ENCODE measurements at regions not wholly inside any gene's neighbourhood (a gene's known extent, or its start where the extent isn't known, plus 50 kb on each side); places are given as distances from the start of the nearest gene placed in this dataset.
A peak's percentile ranks its signal among the peaks of the same experiment; 100 is the strongest.

DNA sequence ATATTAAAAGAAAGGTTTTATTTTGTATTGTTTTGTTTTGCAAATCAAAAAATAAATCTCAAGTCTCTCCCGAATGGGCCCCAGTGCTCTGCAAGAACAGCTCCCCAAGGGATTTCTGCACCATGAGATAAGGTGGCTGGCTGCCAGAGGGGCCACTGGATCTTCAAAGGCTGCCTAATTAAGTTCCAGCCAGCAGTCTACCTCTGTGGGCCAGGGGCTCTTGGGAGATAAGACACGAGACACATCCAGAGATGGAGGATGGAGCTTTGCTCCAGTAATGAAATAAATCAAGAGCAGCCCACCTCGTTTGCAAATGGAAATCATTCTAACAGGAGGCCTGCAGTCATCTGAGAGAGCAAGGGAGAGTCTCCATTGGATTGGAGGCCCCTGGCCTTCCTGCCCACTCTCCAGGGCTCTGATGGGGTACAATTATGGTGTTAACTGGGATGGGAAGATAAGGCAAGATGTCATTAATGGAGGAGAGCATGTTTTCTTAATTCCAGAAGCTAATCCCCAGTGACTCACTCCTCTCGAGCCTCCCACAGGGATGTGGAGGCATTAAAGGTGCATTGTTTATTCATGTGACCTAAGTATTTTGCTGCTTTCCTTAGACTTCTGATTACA, 155.2 kb upstream of the KAZN start:
- Histone ChIP-seq H3K27me3 (ENCODE audit: control insufficient read depth, insufficient read depth, low read length) (no peaks in the 10 kb centered on the region), H3K9me3 (ENCODE audit: control insufficient read depth in 2 of 3, insufficient read depth in 1 of 3, low read length in 3 of 3) (no peaks in the 10 kb centered on the region), H3K9ac (ENCODE audit: low read length in 3 of 3) (no peak overlapping the region), H3K4me1 (ENCODE audit: control insufficient read depth in 2 of 3, insufficient read depth in 2 of 3, low read depth in 1 of 3, low read length in 3 of 3) (no peaks in the 10 kb centered on the region), H3K27ac (ENCODE audit: low read depth in 2 of 2, low read length in 2 of 2) (no peak overlapping the region), H3K36me3 (ENCODE audit: control insufficient read depth in 2 of 3, insufficient read depth in 3 of 3, low read length in 3 of 3) (no peaks in the 10 kb centered on the region), H3K4me3 (ENCODE audit: low read length in 3 of 3) (no peak overlapping the region)
- no peak for DNase-seq
- TF ChIP-seq, protein P1, sequence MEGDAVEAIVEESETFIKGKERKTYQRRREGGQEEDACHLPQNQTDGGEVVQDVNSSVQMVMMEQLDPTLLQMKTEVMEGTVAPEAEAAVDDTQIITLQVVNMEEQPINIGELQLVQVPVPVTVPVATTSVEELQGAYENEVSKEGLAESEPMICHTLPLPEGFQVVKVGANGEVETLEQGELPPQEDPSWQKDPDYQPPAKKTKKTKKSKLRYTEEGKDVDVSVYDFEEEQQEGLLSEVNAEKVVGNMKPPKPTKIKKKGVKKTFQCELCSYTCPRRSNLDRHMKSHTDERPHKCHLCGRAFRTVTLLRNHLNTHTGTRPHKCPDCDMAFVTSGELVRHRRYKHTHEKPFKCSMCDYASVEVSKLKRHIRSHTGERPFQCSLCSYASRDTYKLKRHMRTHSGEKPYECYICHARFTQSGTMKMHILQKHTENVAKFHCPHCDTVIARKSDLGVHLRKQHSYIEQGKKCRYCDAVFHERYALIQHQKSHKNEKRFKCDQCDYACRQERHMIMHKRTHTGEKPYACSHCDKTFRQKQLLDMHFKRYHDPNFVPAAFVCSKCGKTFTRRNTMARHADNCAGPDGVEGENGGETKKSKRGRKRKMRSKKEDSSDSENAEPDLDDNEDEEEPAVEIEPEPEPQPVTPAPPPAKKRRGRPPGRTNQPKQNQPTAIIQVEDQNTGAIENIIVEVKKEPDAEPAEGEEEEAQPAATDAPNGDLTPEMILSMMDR (IDR thresholded peaks at IDR 0.05; ENCODE audit: borderline replicate concordance, extremely low read depth, insufficient read depth): no peak
- intact Hi-C loops (cut with DNase I): no loop called here
- no peak for FAIRE-seq

DNA sequence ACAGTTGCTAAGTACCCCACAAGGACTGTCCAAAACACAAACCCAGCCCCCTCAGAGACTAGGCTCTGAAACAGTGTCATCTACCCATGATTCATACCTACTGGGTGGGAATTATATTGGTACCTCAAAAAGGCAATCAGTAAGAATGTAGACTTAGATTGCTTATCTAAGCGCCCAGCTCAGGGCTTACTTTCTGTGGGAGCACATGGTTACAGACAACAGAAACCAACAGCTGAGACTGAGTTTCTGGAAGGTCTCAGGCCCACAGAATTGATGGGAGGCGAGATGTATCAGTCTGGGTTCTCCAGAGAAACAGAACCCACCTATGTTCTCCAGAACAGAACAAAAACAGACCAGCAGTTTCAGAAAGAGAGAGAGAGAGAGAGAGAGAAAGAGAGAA, 147.3 kb upstream of the KAZN start:
- TF ChIP-seq, protein P1 (IDR thresholded peaks at IDR 0.05; ENCODE audit: borderline replicate concordance, extremely low read depth, insufficient read depth): no peak
- H3K9ac ChIP-seq (ENCODE audit: low read length in 3 of 3): no peak overlapping the region
- no peak overlapping the region for H3K4me3 ChIP-seq (ENCODE audit: low read length in 3 of 3)
- FAIRE-seq: no peak
- no peak overlapping the region for H3K27ac ChIP-seq (ENCODE audit: low read depth in 2 of 2, low read length in 2 of 2)
- no peaks in the 10 kb centered on the region for H3K4me1 ChIP-seq (ENCODE audit: control insufficient read depth in 2 of 3, insufficient read depth in 2 of 3, low read depth in 1 of 3, low read length in 3 of 3)
- no peaks in the 10 kb centered on the region for H3K9me3 ChIP-seq (ENCODE audit: control insufficient read depth in 2 of 3, insufficient read depth in 1 of 3, low read length in 3 of 3)
- H3K27me3 ChIP-seq (ENCODE audit: control insufficient read depth, insufficient read depth, low read length): no peaks in the 10 kb centered on the region
- intact Hi-C loops (cut with DNase I): no loop called here
- no peak for DNase-seq
- no peaks in the 10 kb centered on the region for H3K36me3 ChIP-seq (ENCODE audit: control insufficient read depth in 2 of 3, insufficient read depth in 3 of 3, low read length in 3 of 3)

DNA sequence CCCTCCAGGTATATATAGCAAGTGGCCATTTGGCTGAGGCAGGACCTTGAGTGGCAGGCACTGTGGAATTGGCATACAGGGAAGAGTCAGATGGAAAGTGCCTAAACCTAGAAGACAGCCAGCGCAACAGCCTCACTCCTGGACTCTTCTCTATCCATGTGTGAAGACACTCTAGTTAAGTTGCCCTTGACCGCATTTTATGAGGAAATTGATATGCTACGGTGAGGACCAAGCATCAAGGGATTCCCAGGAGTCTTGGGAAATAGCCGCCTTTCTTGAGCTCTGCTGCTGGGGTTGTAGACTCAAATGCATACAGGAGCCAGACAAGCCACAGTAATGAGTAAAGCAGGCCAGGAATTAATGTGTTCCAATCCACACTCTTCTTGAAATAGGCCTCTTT, 145.9 kb upstream of the KAZN start:
- Histone ChIP-seq H3K27me3 (ENCODE audit: control insufficient read depth, insufficient read depth, low read length) (no peaks in the 10 kb centered on the region), H3K4me3 (ENCODE audit: low read length in 3 of 3) (no peak overlapping the region), H3K4me1 (ENCODE audit: control insufficient read depth in 2 of 3, insufficient read depth in 2 of 3, low read depth in 1 of 3, low read length in 3 of 3) (no peaks in the 10 kb centered on the region), H3K9ac (ENCODE audit: low read length in 3 of 3) (no peak overlapping the region), H3K27ac (ENCODE audit: low read depth in 2 of 2, low read length in 2 of 2) (no peak overlapping the region), H3K36me3 (ENCODE audit: control insufficient read depth in 2 of 3, insufficient read depth in 3 of 3, low read length in 3 of 3) (no peaks in the 10 kb centered on the region), H3K9me3 (ENCODE audit: control insufficient read depth in 2 of 3, insufficient read depth in 1 of 3, low read length in 3 of 3) (no peaks in the 10 kb centered on the region)
- TF ChIP-seq, protein P1 (IDR thresholded peaks at IDR 0.05; ENCODE audit: borderline replicate concordance, extremely low read depth, insufficient read depth): no peak
- intact Hi-C loops (cut with DNase I): no loop called here
- no peak for FAIRE-seq
- peak in 3 of 5 donors; percentile 34 to 69 (median 59) for DNase-seq

DNA sequence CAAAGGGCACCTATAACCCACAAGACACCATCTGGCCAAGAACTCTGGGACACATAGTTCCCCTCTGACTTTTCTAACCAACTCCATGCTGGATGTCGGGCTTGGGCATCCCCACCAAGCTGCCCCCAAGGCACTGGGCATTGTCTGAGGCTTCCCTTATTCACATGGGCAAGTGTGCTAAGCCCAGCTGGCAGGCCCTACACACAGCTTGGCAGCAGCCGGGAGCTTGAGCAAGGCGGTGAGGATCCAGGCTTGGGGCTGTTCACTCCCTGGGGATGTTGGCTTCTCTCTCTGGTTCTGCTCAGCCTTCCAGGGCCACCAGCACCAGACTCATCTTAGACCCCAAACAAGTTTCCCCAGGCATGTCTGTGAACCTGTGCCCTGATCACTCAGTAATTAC, 138.3 kb upstream of the KAZN start:
- TF ChIP-seq, protein P1 (IDR thresholded peaks at IDR 0.05; ENCODE audit: borderline replicate concordance, extremely low read depth, insufficient read depth): no peak
- Histone ChIP-seq H3K27ac (ENCODE audit: low read depth in 2 of 2, low read length in 2 of 2) (no peak overlapping the region), H3K9ac (ENCODE audit: low read length in 3 of 3) (no peak overlapping the region), H3K36me3 (ENCODE audit: control insufficient read depth in 2 of 3, insufficient read depth in 3 of 3, low read length in 3 of 3) (no peaks in the 10 kb centered on the region), H3K4me1 (ENCODE audit: control insufficient read depth in 2 of 3, insufficient read depth in 2 of 3, low read depth in 1 of 3, low read length in 3 of 3) (no peaks in the 10 kb centered on the region), H3K9me3 (ENCODE audit: control insufficient read depth in 2 of 3, insufficient read depth in 1 of 3, low read length in 3 of 3) (no peaks in the 10 kb centered on the region), H3K27me3 (ENCODE audit: control insufficient read depth, insufficient read depth, low read length) (no peaks in the 10 kb centered on the region), H3K4me3 (ENCODE audit: low read length in 3 of 3) (no peak overlapping the region)
- no peak for FAIRE-seq
- no peak for DNase-seq
- intact Hi-C loops (cut with DNase I): no loop called here
